Endothelial cell of umbilical vein (primary cell): ENCODE measurements at regions not wholly inside any gene's neighbourhood (a gene's known extent, or its start where the extent isn't known, plus 50 kb on each side); places are given as distances from the start of the nearest gene placed in this dataset.

Experiments used
- BruUV-seq: library from RNA; stranded (reverse); fragments of 400-500 nt; replicated peaks from 2 replicates; lab custom pipeline; 2021; lab: Mats Ljungman, UMichigan
- CTCF ChIA-PET: fragments of 300-600, 350-600 bp; sonication (Branson Sonifier 250); formaldehyde crosslinking; loops from one replicate; lab custom pipeline; 2021; ENCODE audit warnings: antibody characterized with exemption, inconsistent platforms; lab: Charles Lee
- POLR2A ChIA-PET: fragments of 300-600, 350-600 bp; sonication (Branson Sonifier 250); formaldehyde crosslinking; loops from one replicate; lab custom pipeline; 2021; ENCODE audit warnings: antibody characterized with exemption, inconsistent platforms; lab: Charles Lee
- DNase-seq: peaks from one replicate; pipeline ENCODE4 v3.0.0-alpha.2; 2011; ENCODE audit warnings: low read depth, low spot score
- FAIRE-seq: peaks from 2 replicates; lab custom pipeline; 2011; peaks lifted over from hg19 to GRCh38; lab: Jason Lieb, UNC
- H2AFZ ChIP-seq: 2 replicates; pipeline ENCODE4 v1.6.0; 2012; ENCODE audit warnings: low read depth, low read length, control low read depth, inconsistent platforms
- H3K27ac ChIP-seq: 2 replicates; pipeline ENCODE4 v1.5.1; 2011; ENCODE audit warnings: low read depth, mild to moderate bottlenecking, control low read depth, low read length, moderate library complexity; ENCODE audit not compliant: insufficient read depth
- H3K27me3 ChIP-seq, 2 experiments: 2 replicates each; pipeline versions ENCODE4 v1.6.0 to v1.6.1; 2011; ENCODE audit warnings: low read length in 2 of 2, mixed read lengths in 1 of 2; ENCODE audit not compliant: control insufficient read depth in 2 of 2, insufficient read depth in 2 of 2
- H3K36me3 ChIP-seq, 2 experiments: 2 replicates in 1 of 2; 3 replicates in 1 of 2; pipeline ENCODE4 v1.5.1; 2011; ENCODE audit warnings: low read length in 2 of 2, mild to moderate bottlenecking in 1 of 2, moderate library complexity in 1 of 2; ENCODE audit not compliant: control insufficient read depth in 2 of 2, insufficient read depth in 2 of 2; ENCODE audit errors: extremely low read depth in 1 of 2
- H3K4me1 ChIP-seq: 3 replicates; pipeline ENCODE4 v1.5.1; 2011; ENCODE audit warnings: mild to moderate bottlenecking, low read length; ENCODE audit not compliant: control insufficient read depth, insufficient read depth; ENCODE audit errors: extremely low read depth
- H3K4me2 ChIP-seq: 2 replicates; pipeline ENCODE4 v1.6.1; 2011; ENCODE audit warnings: low read length, control low read depth, mixed read lengths; ENCODE audit not compliant: insufficient read depth
- H3K4me3 ChIP-seq, 3 experiments: fragments of 200-600 bp in 1 of 3; sonication (generic), shearing (Covaris generic) in 1 of 3; replicated peaks in 1 of 3; 2 replicates each; pipeline ENCODE4 v1.5.1; 2011 to 2016; ENCODE audit warnings: control low read depth in 3 of 3, low read length in 3 of 3, mild to moderate bottlenecking in 2 of 3, inconsistent platforms in 1 of 3, low read depth in 1 of 3, moderate library complexity in 1 of 3; ENCODE audit not compliant: insufficient read depth in 1 of 3
- H3K79me2 ChIP-seq: 2 replicates; pipeline ENCODE4 v1.6.0; 2012; ENCODE audit warnings: low read length, inconsistent platforms; ENCODE audit not compliant: control insufficient read depth, insufficient read depth
- H3K9ac ChIP-seq: replicated peaks from 2 replicates; pipeline ENCODE3; 2011; ENCODE audit warnings: low read length, control low read depth; ENCODE audit not compliant: insufficient read depth; ENCODE audit errors: extremely low read depth
- H3K9me1 ChIP-seq: replicated peaks from 3 replicates; pipeline ENCODE4 v1.6.0; 2011; ENCODE audit warnings: mild to moderate bottlenecking, low read length; ENCODE audit not compliant: control insufficient read depth, insufficient read depth; ENCODE audit errors: extremely low read depth
- H3K9me3 ChIP-seq: replicated peaks from 2 replicates; pipeline ENCODE4 v1.5.1; 2012; ENCODE audit warnings: low read length, inconsistent platforms; ENCODE audit not compliant: control insufficient read depth, insufficient read depth
- H4K20me1 ChIP-seq: replicated peaks from 2 replicates; pipeline ENCODE3; 2011; ENCODE audit warnings: mild to moderate bottlenecking, low read length; ENCODE audit not compliant: control insufficient read depth, insufficient read depth; ENCODE audit errors: extremely low read depth
- EZH2 ChIP-seq: IDR thresholded peaks from 2 replicates; pipeline ENCODE4 v1.6.1; 2012; ENCODE audit warnings: borderline replicate concordance, low read depth, mild to moderate bottlenecking, moderate library complexity, low read length, inconsistent platforms; ENCODE audit not compliant: severe bottlenecking
- FOS ChIP-seq: IDR thresholded peaks from 2 replicates; pipeline ENCODE4 v1.6.1; 2011; ENCODE audit warnings: mild to moderate bottlenecking, low read length, moderate library complexity, borderline replicate concordance; ENCODE audit not compliant: insufficient read depth
- GATA2 ChIP-seq: IDR thresholded peaks from 2 replicates; pipeline ENCODE4 v1.7.0; 2011; ENCODE audit warnings: low read depth, mild to moderate bottlenecking, moderate library complexity, mixed read lengths, low read length; ENCODE audit not compliant: insufficient read length, insufficient read depth
- JUN ChIP-seq: IDR thresholded peaks from 2 replicates; pipeline ENCODE4 v1.6.1; 2011; ENCODE audit warnings: borderline replicate concordance, low read depth; ENCODE audit not compliant: insufficient read length, insufficient read depth
- MAX ChIP-seq: IDR thresholded peaks from 2 replicates; pipeline ENCODE4 v1.6.1; 2011; ENCODE audit not compliant: insufficient read depth, insufficient read length
- MYC ChIP-seq: IDR thresholded peaks from one replicate; pipeline ENCODE4 v1.6.1; 2011; ENCODE audit warnings: mild to moderate bottlenecking, low read depth, low read length
- POLR2A ChIP-seq: IDR thresholded peaks from 2 replicates; pipeline ENCODE4 v1.6.1; 2012; ENCODE audit warnings: low read depth, mild to moderate bottlenecking, control low read depth, low read length
- POLR2AphosphoS5 ChIP-seq: IDR thresholded peaks from 2 replicates; pipeline ENCODE4 v1.6.1; 2012; ENCODE audit warnings: low read depth, mild to moderate bottlenecking, control low read depth, low read length, moderate library complexity; ENCODE audit not compliant: insufficient read depth
- dilution Hi-C: fragments of 300-500 bp; cut with MboI; formaldehyde crosslinking; loops from one replicate; pipeline ENCODE4 v1.15.0; 2019; ENCODE audit warnings: low sequenced_read_pairs; ENCODE audit not compliant: extremely low pct_ligation_motif_present
- intact Hi-C: fragments of 100-400 bp; cut with micrococcal nuclease; formaldehyde crosslinking; loops from one replicate; pipeline ENCODE4 v1.10.0; 2022
- TF ChIP-seq, protein P1 (sequence below), 2 donors: IDR thresholded peaks; 1 replicate in 1 of 2; 2 replicates in 1 of 2; pipeline ENCODE4 v1.5.1; 2011; ENCODE audit warnings: low read length in 2 of 2, mild to moderate bottlenecking in 2 of 2, moderate library complexity in 2 of 2, control low read depth in 1 of 2, inconsistent platforms in 1 of 2, low read depth in 1 of 2; ENCODE audit not compliant: insufficient read depth in 1 of 2; ENCODE audit errors: extremely low read depth in 1 of 2

DNA sequence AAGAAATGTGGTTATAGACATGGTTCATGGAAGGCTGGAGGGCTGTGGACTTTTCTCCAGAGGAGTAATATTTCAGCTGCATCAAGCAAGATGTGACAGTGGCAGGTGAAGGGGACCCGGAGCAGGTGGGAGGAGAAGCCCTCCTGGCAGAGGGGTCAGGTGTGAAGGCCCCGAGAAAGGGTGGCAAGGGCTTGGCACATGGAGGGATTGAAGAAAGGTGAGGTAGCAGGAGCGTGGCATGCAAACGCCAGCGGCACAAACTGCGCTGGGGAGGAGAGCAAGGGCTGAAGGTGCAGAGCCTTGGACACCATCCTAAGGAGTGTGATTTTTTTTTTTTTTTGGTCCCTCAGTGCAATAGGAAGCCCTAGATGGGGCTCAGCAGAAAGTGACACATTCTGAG lies 244.6 kb downstream of the TOMM20 start:
- dilution Hi-C loops: no loop called here
- FAIRE-seq: no peak
- H3K4me1 ChIP-seq: no peaks in the 10 kb centered on the region

More for the DNA sequence above, 244.6 kb downstream of the TOMM20 start:
- Histone ChIP-seq H3K4me2 (no peak overlapping the region), H3K9ac (no peak overlapping the region), H3K9me1 (no peaks in the 10 kb centered on the region), H3K79me2 (no peaks in the 10 kb centered on the region), H3K27ac (no peak overlapping the region), H3K4me3 (no peak overlapping the region), H2AFZ (no peak overlapping the region), H3K9me3 (no peaks in the 10 kb centered on the region), H3K27me3 (no peaks in the 10 kb centered on the region), H3K36me3 (no peaks in the 10 kb centered on the region), H4K20me1 (no peaks in the 10 kb centered on the region)
- TF ChIP-seq, protein P1, sequence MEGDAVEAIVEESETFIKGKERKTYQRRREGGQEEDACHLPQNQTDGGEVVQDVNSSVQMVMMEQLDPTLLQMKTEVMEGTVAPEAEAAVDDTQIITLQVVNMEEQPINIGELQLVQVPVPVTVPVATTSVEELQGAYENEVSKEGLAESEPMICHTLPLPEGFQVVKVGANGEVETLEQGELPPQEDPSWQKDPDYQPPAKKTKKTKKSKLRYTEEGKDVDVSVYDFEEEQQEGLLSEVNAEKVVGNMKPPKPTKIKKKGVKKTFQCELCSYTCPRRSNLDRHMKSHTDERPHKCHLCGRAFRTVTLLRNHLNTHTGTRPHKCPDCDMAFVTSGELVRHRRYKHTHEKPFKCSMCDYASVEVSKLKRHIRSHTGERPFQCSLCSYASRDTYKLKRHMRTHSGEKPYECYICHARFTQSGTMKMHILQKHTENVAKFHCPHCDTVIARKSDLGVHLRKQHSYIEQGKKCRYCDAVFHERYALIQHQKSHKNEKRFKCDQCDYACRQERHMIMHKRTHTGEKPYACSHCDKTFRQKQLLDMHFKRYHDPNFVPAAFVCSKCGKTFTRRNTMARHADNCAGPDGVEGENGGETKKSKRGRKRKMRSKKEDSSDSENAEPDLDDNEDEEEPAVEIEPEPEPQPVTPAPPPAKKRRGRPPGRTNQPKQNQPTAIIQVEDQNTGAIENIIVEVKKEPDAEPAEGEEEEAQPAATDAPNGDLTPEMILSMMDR (IDR thresholded peaks at IDR 0.05; ENCODE audit: extremely low read depth in 1 of 2, insufficient read depth in 1 of 2, low read depth in 1 of 2, low read length in 2 of 2): no peak
- TF ChIP-seq JUN (no peak), FOS (no peak), EZH2 (no peak), MAX (no peak), MYC (no peak), POLR2A (no peak), POLR2AphosphoS5 (no peak), GATA2 (no peak)
- ChIA-PET CTCF (no interaction called here), POLR2A (no interaction called here)
- intact Hi-C loops: no loop called here
- no TSS peak for BruUV-seq
- DNase-seq: no peak
